Colon (tissue), 2 donors: ENCODE measurements at regions not wholly inside any gene's neighbourhood (a gene's known extent, or its start where the extent isn't known, plus 50 kb on each side); places are given as distances from the start of the nearest gene placed in this dataset.
"Not testable (repeated sequence)": the region's sequence is repeated elsewhere in the genome, so short reads cannot be mapped to it uniquely, and the experiment has no call there.

Experiments used
- FAIRE-seq: peaks from 2 replicates; lab custom pipeline; 2012; peaks lifted over from hg19 to GRCh38; lab: Jason Lieb, UNC
- donor health status: control.
- donor health status: control.

DNA sequence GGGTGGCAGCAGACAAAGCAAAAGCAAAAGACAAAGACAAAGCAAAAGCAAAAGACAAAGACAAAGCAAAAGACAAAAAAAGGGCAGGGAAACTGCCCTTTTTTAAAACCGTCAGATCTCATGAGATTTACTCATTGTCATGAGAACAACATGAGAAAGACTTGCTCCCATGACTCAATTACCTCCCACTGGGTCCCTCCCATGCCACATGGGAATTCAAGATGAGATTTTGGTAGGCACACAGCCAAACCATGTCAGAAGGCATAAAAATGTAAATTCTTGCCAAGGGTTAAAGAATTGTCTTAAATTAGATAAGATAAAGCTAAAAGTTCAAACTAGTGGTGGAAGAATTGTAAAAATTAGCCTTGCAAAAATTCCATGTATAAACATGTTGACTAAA, 419.7 kb downstream of the TRAM1L1 start:
- FAIRE-seq, result no peak

DNA sequence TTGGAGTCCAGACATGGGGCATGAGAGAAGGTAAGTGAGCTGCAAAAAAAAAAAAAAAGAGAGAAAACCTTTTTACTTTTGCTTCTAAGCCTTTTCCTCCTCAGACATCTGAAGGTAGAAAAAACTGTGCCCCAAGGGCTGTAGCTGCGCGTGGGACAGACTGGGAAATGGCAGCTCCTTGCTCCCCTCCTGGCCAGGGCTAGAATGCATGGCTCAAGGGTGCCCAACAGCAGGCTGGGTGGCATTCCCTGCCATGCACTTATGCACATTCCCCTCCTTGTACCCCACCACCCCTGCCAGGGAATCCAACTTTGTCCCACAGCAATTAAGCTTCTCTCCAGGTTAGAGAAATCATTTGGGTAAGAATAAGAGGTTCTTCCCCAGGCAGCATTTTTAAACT, 421.2 kb downstream of the TRAM1L1 start:
- FAIRE-seq, result no peak

DNA sequence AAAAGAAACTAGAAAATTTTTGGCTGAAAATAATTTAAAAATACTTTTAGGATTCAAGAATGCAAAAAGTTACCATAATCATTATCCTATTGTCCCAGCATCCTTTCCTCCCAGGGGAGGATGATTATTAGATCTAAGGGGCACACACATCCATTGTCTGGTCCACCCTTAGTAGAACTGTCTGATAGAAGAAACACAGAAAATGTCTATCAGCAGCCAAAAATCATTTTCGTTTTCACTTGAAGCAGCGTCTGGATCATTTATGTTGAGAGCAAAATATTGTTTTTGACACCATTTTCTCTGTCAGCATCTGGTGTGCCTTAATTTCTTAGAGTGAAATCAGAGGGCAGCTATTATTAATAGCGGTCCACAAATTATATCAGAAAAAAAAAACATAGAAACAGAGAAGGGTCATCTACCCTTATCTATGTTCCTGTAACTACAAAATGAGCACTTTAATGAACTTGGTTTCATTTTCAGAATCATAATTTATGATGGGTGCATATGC, 446.3 kb downstream of the TRAM1L1 start:
- FAIRE-seq, result no peak

DNA sequence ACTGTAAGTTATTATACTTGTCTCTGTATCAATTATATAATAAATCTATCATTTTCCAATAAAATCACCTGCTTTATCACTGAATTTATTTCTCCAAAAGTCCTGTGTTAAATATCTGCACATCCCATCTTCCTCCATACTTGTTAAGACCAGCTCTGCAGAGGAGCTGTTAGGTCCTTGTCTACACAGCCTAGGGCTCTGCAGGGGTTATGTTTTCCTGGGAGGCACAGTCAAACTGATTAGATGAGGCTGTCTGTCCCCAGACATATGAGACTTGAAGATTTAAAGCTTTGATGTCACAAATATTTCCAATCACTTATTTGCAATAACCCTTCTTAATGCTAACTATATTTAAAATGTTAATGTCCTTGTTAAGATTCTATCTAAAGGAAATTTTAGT, 446.8 kb downstream of the TRAM1L1 start:
- no peak for FAIRE-seq

DNA sequence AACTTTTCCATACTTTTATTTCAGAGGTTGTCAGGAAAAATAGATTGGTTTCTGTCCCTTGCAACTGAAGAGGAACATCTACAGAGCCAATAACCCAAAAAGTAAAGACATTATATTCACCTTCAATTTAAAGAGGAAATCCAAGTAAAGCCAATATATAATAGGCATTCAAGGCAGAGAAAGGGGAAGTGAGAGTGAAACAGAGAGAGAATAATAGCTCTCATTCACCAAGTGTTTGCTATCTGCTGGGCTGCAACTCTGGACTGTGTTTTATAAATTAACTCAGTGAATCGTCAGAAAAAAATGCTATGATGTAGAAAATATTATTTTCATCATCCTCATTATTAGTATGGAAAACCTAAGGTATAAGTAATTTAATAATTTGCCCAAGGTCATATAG, 448.5 kb downstream of the TRAM1L1 start:
- no peak for FAIRE-seq

DNA sequence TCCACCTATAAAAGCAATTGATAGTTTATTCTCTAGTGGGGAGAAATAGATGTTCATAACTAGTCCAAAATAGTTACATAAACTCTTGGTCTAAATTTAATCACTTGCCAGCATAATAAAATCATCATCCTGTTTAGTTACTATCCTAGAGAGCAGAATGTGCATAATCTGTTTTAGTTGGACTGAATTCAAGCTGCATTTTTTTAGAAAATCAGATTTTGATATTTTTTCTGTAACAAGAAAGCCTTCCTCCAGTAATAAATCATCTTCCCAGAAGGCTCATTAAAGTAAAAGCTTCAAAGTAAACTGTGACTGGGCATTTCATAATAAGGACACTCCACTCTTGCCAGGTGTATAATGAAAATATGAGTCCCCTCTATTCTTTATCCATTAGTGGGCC, 453.1 kb downstream of the TRAM1L1 start:
- no peak for FAIRE-seq

DNA sequence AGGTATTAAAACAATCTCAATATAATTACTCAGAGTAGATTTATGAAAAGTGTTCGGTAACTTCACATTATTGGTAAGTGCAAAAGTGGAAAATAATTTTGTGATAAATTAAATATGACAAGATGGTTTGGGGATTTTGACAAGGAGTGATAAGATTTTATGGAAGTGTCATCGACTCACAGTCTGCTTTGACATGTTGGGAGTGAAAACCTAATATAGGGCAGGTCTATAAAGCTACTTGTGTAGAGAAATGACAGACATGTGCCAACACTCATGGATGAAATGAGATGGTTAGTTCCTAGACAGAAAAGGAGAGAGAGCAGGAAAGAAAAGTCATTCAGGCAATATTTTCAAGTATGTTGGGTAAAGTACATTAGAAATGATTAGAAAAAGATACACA, 456.8 kb downstream of the TRAM1L1 start:
- FAIRE-seq, result no peak

DNA sequence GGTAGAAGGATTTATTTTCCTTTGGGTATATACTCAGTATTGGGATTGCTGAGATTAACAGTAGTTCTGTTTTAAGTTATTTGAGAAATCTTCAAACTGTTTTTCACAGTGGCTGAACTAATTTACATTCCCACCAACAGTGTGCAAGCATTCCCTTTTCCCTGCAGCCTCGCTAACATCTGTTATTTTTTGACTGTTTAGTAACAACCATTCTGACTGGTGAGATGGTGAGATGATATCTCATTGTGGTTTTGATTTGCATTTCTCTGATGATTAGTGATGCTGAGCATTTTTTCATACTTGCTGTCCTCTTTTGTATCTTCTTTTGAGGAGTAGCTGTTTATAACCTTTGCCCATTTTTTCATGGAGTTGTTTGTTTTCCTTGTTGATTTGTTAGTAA, 457.8 kb downstream of the TRAM1L1 start:
- no peak for FAIRE-seq

DNA sequence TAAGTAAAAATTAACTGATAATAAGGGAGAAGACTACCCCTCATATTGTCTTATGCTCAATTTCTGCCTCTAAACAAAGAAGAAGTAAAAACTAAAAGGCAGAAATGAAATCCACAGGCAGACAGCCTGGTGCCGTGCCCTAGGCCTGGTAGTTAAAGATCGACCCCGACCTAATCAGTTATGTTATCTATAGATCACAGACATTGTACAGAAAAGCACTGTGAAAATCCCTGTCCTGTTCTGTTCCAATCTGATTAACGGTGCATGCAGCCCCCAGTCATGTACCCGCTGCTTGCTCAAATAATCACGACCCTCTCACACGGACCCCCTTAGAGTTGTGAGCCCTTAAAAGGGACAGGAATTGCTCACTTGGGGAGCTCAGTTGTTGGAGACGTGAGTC, 465.9 kb downstream of the TRAM1L1 start:
- not testable (repeated sequence) for FAIRE-seq

DNA sequence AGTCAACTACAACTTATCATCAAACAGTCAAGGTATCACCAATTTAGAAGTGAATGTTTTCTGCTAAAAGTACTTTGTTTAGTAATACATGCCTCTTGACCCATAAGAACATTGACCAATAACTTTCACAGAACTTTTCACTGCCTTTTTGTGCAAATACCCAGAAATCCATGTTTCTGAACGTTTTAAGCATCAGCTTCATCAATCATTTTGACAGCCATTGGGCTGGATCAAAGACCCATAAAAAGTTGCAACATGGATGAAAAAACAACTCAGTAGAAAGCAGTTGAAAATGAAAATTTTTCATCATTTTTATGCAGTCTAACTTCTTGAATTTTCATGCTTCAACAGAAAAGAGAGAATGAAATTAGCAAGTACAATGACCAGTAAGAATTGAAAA, 466.7 kb downstream of the TRAM1L1 start:
- no peak for FAIRE-seq

DNA sequence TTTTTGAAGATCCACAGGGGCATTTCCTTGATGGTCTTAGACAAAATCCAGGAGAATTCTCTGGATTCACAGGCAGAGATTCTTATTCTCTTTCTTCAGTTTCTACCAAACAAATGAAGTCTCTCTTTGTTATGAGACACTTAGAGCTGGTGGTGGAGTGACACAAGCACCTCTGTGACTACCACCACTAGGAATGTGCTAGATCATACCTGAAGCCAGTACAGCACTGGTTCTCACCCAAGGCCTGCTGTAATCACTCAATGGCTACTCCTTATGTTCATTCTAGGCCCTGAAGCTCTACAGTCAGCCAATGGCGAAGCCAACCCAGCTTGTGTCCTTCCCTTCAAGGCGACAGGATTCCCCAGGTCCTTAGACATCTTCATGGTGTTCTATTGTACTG, 482.3 kb downstream of the TRAM1L1 start:
- no peak for FAIRE-seq

DNA sequence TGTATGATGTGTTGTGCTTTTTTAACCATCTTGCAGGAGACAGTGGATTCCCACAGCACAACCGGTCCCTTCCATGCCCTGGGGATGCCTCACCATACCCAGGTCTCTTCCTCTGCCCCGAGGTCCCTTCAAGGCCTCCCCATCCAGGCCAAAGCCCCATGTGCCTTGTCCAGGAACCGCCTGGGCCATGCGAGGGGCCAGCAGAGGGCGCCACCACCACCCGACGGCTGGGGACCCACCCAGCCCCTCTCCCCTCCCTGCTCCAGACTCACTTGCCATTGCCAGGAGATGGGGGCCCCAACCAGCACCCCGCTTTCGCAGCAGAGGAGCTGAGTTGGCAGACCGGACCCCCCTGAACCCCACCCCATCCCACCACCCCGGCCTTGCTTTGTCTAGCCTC, 485.5 kb downstream of the TRAM1L1 start:
- no peak for FAIRE-seq

DNA sequence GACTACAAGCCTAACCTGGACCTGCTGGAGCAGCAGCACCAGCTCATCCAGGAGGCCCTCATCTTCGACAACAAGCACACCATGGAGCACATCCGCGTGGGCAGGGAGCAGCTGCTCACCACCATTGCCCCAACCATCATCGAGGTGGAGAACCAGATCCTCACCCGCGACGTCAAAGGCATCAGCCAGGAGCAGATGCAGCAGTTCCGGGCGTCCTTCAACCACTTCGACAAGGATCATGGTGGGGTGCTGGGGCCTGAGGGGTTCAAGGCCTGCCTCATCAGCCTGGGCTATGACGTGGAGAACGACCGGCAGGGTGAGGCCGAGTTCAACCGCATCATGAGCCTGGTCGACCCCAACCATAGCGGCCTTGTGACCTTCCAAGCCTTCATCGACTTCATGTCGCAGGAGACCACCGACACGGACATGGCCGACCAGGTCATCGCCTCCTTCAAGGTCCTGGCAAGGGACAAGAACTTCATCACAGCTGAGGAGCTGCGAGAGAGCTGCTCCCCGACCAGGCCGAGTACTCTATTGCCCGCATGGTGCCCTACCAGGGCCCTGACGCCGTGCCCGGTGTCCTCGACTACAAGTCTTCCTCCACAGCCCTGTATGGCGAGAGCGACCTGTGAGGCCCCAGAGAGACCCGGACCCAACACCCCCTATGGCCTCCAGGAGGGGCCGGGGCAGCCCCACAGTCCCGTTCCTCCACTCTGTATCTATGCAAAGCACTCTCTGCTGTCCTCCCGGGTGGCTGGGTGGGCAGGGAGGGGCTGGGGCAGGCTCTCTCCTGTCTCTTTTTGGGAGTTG, 486.2 kb downstream of the TRAM1L1 start:
- FAIRE-seq, result no peak

DNA sequence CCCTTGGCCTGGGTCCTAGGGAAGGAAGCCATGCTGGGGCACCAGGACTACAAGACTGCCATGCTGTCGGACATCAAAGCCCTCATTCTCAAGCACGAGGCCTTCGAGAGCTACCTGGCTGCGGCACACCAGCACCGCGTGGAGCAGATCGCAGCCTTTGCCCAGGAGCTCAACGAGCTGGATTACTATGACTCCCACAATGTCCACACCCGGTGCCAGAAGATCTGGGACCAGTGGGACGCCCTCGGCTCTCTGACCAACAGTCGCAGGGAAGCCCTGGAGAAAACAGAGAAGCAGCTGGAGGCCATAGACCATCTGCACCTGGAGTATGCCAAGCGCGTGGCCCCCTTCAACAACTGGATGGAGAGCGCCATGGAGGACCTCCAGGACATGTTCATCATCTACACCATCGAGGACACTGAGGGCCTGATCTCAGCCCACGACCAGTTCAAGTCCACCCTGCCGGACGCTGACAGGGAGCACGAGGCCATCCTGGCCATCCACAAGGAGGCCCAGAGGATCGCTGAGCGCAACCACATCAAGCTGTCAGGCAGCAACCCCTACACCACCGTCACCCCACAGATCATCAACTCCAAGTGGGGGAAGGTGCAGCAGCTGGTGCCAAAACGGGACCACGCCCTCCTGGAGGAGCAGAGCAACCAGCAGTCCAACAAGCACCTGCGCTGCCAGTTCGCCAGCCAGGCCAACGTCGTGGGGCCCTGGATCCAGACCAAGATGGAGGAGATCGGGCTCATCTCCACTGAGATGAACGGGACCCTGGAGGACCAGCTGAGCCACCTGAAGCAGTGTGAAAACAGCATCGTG, 487.0 kb downstream of the TRAM1L1 start:
- no peak for FAIRE-seq

DNA sequence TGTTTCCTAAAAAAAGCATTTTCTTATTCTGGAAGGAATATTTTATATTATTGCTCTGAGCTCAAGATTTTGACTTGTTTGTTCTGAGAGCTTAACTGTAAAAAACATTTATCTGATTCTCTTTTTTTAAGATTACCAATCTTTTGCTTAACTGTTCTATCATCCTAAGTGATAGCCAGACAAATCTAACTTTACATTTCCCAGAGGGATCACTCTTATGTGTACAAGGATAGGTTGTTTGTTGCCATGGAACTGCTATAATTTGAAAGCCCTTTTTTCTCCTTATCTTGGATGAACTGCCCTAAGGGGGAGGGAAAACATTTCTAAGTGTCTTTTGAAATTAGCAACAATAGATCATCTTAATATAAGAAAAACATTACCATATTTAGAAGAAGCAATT, 494.7 kb downstream of the TRAM1L1 start:
- FAIRE-seq, result no peak

DNA sequence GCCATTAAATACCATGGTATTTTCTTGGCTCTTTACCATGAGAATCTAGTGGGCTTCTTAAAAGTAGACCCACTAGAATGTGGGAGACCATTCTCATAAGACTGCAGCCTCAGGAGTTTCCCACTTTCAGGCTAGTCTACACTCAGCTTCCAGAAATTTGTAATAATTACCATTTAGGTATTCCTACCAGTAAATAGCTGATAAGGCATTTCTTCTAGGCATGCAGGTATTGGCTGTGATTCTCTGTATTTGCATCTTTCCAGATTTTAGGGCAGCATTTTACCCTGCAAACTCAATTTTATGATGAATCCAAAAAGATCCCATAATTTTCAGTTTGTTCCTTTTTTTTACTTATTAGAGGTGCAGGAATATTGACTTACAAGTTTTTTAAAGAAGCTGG, 496.6 kb downstream of the TRAM1L1 start:
- FAIRE-seq, result no peak

DNA sequence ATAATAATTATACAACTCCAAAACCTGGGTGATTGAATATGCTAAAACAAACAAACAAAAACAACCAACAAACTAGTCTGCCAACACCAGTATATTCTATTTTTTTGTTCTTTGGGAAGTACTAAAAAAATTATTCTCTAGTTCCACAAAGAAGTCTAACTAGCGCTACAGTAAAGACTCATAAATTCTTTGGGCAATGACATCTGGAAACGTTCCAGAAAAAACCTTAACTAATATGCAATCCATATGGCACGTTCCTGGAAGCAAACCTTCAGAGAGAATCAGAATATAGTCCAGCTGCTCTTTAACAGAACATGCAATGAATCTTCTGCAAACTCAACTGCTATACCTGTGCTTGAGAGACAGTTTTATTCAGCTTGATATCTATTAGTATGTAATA, 500.1 kb downstream of the TRAM1L1 start:
- no peak for FAIRE-seq

DNA sequence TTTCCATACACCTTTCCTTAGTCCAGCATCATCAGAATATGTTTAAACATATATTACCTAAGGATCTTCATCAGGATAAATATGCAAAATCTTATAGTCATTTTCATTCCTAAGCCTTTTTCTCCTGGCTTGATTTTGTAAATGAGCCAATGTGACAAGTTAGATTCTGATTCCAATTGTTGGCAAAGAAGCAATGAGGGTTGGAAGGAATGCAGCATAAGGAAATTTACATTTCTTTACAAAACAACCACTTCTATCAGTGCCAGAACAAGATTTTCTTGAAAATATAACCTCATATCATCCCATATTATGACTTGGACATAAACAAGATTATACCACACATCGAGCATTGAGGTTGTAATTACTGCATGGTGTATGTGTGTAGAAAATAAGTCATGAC, 508.1 kb downstream of the TRAM1L1 start:
- no peak for FAIRE-seq

DNA sequence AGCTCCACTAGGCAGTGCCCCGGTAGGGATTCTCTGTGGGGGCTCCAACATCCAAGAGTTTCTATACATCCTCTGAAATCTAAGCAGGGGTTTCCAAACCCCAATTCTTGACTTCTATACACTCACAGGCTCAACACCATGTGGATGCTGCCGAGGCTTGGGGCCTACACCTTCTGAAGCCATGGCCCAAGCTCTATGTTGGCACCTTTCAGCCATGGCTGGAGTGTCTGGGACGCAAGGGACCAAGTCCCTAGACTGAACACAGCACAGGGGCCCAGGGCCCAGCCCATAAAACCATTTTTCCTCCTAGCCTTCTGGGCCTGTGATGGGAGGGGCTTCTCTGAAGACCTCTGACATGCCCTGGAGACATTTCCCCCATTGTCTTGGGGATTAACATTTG, 511.8 kb downstream of the TRAM1L1 start:
- no peak for FAIRE-seq

DNA sequence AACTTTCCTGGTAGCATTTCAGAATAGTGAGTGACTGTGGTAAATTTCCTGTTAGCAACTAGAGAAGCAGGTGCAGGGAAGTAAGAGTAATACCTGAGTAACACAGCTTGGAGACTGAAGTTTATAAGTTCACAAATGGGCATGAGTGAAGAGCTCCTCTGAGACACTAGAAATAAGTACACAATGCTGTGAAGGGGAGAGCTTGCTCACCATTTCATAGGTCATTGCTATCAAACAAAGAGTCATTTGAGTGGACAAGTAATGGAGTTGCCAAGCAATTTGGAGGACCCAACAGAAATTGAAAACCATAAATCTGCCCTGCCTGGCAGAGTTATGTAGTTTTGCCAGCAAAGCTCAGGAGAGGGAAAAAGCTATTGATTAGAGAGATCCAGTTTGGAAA, 523.6 kb downstream of the TRAM1L1 start:
- FAIRE-seq, result no peak

DNA sequence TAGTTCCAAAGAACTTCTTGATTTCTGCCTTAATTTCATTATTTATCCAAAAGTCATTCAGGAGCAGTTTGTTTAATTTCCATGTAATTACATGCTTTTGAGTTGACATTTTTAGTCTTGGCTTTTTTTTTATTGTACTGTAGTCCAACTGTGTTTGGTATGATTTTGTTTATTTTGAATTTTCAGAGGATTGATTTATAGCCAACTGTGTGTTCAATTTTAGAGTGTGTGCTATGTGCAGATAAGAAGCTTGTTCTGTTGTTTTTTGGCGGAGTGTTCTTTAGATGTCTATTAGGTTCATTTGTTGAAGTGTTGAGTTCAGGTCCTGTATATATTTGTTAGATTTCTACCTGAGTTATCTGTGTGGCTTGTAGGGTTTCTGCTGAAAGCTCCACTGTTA, 533.6 kb downstream of the TRAM1L1 start:
- FAIRE-seq, result no peak

DNA sequence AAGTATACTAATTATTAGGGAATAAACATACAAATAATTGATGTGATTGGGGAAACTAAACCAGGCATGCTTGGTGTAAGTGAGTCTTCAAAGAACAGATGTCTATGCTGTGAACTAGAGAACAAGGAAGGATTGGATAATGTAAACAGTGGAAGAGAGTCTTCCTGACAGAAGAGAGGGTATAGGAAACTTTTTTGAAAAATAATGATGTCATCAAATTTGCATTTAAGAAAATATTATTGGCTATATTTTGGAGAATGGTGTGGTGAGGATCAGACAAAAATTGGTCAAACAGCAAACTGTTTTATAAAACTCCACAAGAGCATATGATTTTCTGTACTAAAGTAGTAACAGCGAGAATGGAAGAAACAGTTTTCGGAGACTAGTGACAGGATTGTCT, 537.7 kb downstream of the TRAM1L1 start:
- FAIRE-seq, result no peak

DNA sequence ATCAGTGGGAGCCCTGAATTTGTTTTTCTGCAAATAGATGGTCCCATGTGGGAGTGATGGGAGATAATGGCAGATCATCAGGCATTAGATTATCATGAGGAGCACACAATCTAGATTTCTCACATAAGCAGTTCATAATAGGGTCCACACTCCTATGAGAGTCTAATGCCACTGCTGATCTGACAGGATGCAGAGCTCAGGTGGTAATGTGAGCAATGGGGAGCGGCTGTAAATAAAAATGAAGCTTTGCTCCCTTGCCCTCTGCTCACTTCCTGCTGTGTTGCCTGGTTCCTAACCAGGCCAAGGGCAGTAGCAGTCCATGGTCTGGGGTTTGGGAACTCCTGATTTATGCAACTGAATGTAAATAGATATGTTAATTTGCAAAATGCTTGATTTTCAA, 538.6 kb downstream of the TRAM1L1 start:
- FAIRE-seq, result no peak

DNA sequence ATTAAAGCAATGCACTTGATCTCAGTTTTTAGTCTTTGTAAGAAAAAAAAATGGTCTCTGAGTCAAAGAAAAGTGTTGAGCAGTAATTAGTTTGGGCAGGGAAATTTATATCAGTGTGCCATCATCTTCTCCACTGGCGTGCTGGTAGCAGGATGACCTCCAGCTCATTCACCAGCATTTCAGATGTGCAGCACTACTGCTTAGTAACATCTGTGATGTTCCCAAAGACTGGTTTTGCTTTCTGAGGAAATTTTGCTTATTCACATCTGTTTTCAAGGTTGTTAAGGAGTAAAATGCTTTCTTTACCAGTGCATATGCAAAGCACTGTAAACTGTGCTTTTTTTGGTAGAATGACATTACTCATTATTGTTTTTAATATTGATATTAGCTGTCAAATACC, 540.4 kb downstream of the TRAM1L1 start:
- no peak for FAIRE-seq
